ENCODE measurements at regions not wholly inside any gene's neighbourhood (a gene's known extent, or its start where the extent isn't known, plus 50 kb on each side); places are given as distances from the start of the nearest gene placed in this dataset.

- Histone ChIP-seq H2AFZ (ENCODE audit: low read depth, low read length) (no peak overlapping the region), H3K27ac (ENCODE audit: low read length) (no peak overlapping the region), H3K9ac (ENCODE audit: low read length) (no peak overlapping the region), H3K9me2 (ENCODE audit: insufficient read depth, low read length) (no peaks in the 10 kb centered on the region), H3K79me2 (replicated peaks; ENCODE audit: insufficient read depth, low read length) (no peaks in the 10 kb centered on the region), H3F3A (ENCODE audit: insufficient read depth, low read length, poor library complexity, severe bottlenecking) (no peaks in the 10 kb centered on the region), H3K4me3 (ENCODE audit: low read length) (no peak overlapping the region), H4K20me1 (ENCODE audit: insufficient read depth) (no peaks in the 10 kb centered on the region), H3K4me2 (ENCODE audit: low read length) (no peak overlapping the region), H3K9me3 (ENCODE audit: low read length) (no peaks in the 10 kb centered on the region), H3K36me3 (ENCODE audit: insufficient read depth, low read length) (no peaks in the 10 kb centered on the region), H3K27me3 (ENCODE audit: insufficient read depth, low read depth, low read length) (no peaks in the 10 kb centered on the region)
- TF ChIP-seq POLR2AphosphoS5 (IDR thresholded peaks at IDR 0.05) (no peak), EZH2 (IDR thresholded peaks at IDR 0.05; ENCODE audit: borderline replicate concordance, insufficient read depth, low read length, poor library complexity, severe bottlenecking) (no peak), TAF1 (IDR thresholded peaks at IDR 0.05; ENCODE audit: low read depth) (no peak), RAD21 (conservative IDR thresholded peaks at IDR 0.05) (no peak), EP300 (conservative IDR thresholded peaks at IDR 0.05; ENCODE audit: poor library complexity, severe bottlenecking) (no peak), SMC3 (conservative IDR thresholded peaks at IDR 0.05; ENCODE audit: poor library complexity) (no peak), MXI1 (conservative IDR thresholded peaks at IDR 0.05; ENCODE audit: poor library complexity, severe bottlenecking) (no peak)
- TF ChIP-seq, protein P1, sequence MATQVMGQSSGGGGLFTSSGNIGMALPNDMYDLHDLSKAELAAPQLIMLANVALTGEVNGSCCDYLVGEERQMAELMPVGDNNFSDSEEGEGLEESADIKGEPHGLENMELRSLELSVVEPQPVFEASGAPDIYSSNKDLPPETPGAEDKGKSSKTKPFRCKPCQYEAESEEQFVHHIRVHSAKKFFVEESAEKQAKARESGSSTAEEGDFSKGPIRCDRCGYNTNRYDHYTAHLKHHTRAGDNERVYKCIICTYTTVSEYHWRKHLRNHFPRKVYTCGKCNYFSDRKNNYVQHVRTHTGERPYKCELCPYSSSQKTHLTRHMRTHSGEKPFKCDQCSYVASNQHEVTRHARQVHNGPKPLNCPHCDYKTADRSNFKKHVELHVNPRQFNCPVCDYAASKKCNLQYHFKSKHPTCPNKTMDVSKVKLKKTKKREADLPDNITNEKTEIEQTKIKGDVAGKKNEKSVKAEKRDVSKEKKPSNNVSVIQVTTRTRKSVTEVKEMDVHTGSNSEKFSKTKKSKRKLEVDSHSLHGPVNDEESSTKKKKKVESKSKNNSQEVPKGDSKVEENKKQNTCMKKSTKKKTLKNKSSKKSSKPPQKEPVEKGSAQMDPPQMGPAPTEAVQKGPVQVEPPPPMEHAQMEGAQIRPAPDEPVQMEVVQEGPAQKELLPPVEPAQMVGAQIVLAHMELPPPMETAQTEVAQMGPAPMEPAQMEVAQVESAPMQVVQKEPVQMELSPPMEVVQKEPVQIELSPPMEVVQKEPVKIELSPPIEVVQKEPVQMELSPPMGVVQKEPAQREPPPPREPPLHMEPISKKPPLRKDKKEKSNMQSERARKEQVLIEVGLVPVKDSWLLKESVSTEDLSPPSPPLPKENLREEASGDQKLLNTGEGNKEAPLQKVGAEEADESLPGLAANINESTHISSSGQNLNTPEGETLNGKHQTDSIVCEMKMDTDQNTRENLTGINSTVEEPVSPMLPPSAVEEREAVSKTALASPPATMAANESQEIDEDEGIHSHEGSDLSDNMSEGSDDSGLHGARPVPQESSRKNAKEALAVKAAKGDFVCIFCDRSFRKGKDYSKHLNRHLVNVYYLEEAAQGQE (IDR thresholded peaks at IDR 0.05; ENCODE audit: borderline replicate concordance), result no peak
- TF ChIP-seq, protein P2, sequence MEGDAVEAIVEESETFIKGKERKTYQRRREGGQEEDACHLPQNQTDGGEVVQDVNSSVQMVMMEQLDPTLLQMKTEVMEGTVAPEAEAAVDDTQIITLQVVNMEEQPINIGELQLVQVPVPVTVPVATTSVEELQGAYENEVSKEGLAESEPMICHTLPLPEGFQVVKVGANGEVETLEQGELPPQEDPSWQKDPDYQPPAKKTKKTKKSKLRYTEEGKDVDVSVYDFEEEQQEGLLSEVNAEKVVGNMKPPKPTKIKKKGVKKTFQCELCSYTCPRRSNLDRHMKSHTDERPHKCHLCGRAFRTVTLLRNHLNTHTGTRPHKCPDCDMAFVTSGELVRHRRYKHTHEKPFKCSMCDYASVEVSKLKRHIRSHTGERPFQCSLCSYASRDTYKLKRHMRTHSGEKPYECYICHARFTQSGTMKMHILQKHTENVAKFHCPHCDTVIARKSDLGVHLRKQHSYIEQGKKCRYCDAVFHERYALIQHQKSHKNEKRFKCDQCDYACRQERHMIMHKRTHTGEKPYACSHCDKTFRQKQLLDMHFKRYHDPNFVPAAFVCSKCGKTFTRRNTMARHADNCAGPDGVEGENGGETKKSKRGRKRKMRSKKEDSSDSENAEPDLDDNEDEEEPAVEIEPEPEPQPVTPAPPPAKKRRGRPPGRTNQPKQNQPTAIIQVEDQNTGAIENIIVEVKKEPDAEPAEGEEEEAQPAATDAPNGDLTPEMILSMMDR (IDR thresholded peaks at IDR 0.05; ENCODE audit: poor library complexity, severe bottlenecking), result no peak
Measured at GRCh38 chr22:22737590-22737989, 93.2 kb downstream of the GGTLC2 start.

DNA sequence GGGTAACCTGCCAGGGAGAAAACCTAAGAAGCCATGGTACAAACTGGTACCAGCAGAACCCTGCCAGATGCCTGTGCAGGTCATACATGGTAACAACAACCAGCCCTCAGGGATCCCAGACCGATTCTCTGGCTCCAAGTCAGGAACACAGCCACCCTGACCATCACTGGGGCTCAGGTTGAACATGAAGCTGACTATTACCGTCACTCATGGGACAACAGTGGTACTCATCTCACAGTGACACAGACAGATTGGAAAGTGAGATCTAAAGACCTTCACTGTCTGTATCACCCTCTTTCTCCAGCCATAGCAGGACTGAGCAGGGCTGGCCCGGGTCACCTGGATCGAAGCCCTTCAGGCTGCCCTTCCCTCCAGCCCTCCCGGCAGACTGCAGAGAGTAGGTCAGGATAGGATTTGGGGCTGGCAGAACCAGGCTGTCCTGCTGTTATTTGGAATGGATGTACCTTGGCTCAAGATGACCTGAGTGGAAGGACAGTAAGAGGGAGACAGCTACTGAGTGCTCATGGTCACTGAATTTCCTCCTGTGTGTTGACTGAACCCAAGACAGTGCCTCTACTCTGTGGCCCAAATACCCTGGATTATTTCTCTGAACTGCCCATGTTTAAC is 94.7 kb downstream of the GGTLC2 start:
- H3K27ac ChIP-seq (ENCODE audit: low read length), result no peak overlapping the region

More for the DNA sequence above, 94.7 kb downstream of the GGTLC2 start:
- Histone ChIP-seq H3K9ac (ENCODE audit: low read length) (no peak overlapping the region), H3F3A (ENCODE audit: insufficient read depth, low read length, poor library complexity, severe bottlenecking) (no peaks in the 10 kb centered on the region), H3K79me2 (replicated peaks; ENCODE audit: insufficient read depth, low read length) (no peaks in the 10 kb centered on the region), H3K4me2 (ENCODE audit: low read length) (no peak overlapping the region), H3K36me3 (ENCODE audit: insufficient read depth, low read length) (no peaks in the 10 kb centered on the region), H3K4me3 (ENCODE audit: low read length) (no peak overlapping the region), H4K20me1 (ENCODE audit: insufficient read depth) (no peaks in the 10 kb centered on the region), H3K9me2 (ENCODE audit: insufficient read depth, low read length) (no peaks in the 10 kb centered on the region), H3K9me3 (ENCODE audit: low read length) (no peaks in the 10 kb centered on the region), H3K27me3 (ENCODE audit: insufficient read depth, low read depth, low read length) (no peaks in the 10 kb centered on the region), H2AFZ (ENCODE audit: low read depth, low read length) (no peak overlapping the region)
- TF ChIP-seq, protein P2 (IDR thresholded peaks at IDR 0.05; ENCODE audit: poor library complexity, severe bottlenecking), result no peak
- TF ChIP-seq SMC3 (conservative IDR thresholded peaks at IDR 0.05; ENCODE audit: poor library complexity), result no peak

Measured in neural cell (in vitro differentiated cells).